ENCODE measurements at regions not wholly inside any gene's neighbourhood (a gene's known extent, or its start where the extent isn't known, plus 50 kb on each side); places are given as distances from the start of the nearest gene placed in this dataset.

- no peak overlapping the region for H3K9ac ChIP-seq (ENCODE audit: extremely low read depth, insufficient read length, low read length)
- no peak overlapping the region for H3K4me2 ChIP-seq (ENCODE audit: insufficient read depth, insufficient read length, low read length)
- no peaks in the 10 kb centered on the region for H3K27me3 ChIP-seq (ENCODE audit: insufficient read depth, low read length)
- no peak overlapping the region for H4K8ac ChIP-seq (replicated peaks; ENCODE audit: insufficient read length, low read depth, low read length)
- H3K27ac ChIP-seq (ENCODE audit: insufficient read length, low read depth, low read length): no peak overlapping the region
- H3K18ac ChIP-seq (ENCODE audit: insufficient read length, low read depth, low read length): no peak overlapping the region
- no peak overlapping the region for H3K4ac ChIP-seq (ENCODE audit: low read depth, low read length)
- Mint-ChIP-seq H3K4me1 (no peaks in the 10 kb centered on the region), H3K4me3 (no peak overlapping the region), H3K27ac (no peak overlapping the region), H3K27me3 (ENCODE audit: low read depth) (peaks cover 2% of the 10 kb centered on the region), H3K9me3 (no peaks in the 10 kb centered on the region), H3K36me3 (ENCODE audit: insufficient read depth in 1 of 3, low read depth in 3 of 3) (no peaks in the 10 kb centered on the region)
- WGBS (ENCODE audit: extremely low coverage, insufficient read length, low lambda C conversion rate): no CpG with 5 or more reads among the region's 1 CpG
- no peak overlapping the region for H3K56ac ChIP-seq (ENCODE audit: insufficient read length, low read depth, low read length)
- no peaks in the 10 kb centered on the region for H4K20me1 ChIP-seq (ENCODE audit: control insufficient read depth, insufficient read depth, insufficient read length)
- no peak overlapping the region for H2BK120ac ChIP-seq (ENCODE audit: low read depth, low read length, poor library complexity, severe bottlenecking)
- no peak overlapping the region for H2BK15ac ChIP-seq (ENCODE audit: low read depth, low read length)
- no peak for TF ChIP-seq CTCF (conservative IDR thresholded peaks at IDR 0.05)
- no peak overlapping the region for H3T11ph ChIP-seq (ENCODE audit: low read length)
- no peaks in the 10 kb centered on the region for H3K79me2 ChIP-seq (ENCODE audit: insufficient read depth, low read length)
- H3K79me1 ChIP-seq (ENCODE audit: insufficient read depth, low read depth, low read length, poor library complexity, severe bottlenecking): no peaks in the 10 kb centered on the region
- H2AFZ ChIP-seq (ENCODE audit: low read length): no peak overlapping the region
- H2AK5ac ChIP-seq (ENCODE audit: insufficient read length, low read length): no peak overlapping the region
- H2BK12ac ChIP-seq (ENCODE audit: insufficient read length, low read depth, low read length): no peak overlapping the region
- no peaks in the 10 kb centered on the region for H3K4me1 ChIP-seq (ENCODE audit: insufficient read depth, low read length)
- H3K23ac ChIP-seq (ENCODE audit: insufficient read length, low read depth, low read length): no peak overlapping the region
- no peak overlapping the region for H2BK5ac ChIP-seq (ENCODE audit: insufficient read length, low read length)
- H2BK20ac ChIP-seq (ENCODE audit: low read depth, low read length, poor library complexity, severe bottlenecking): no peak overlapping the region
- H3K23me2 ChIP-seq (ENCODE audit: insufficient read length, low read depth, low read length, poor library complexity, severe bottlenecking): no peaks in the 10 kb centered on the region
- no peak for DNase-seq
- no peak overlapping the region for H4K5ac ChIP-seq (ENCODE audit: insufficient read length, low read depth, low read length)
- no peaks in the 10 kb centered on the region for H3K9me3 ChIP-seq (ENCODE audit: control insufficient read depth, low read depth, low read length)
- H3K14ac ChIP-seq (ENCODE audit: insufficient read depth, low read length): no peak overlapping the region
- H4K91ac ChIP-seq (ENCODE audit: insufficient read length, low read depth, low read length): no peak overlapping the region
These were observed 180.1 kb downstream of the DACT1 start for GRCh38 chr14:58817846-58818245.
